GM12878 (cell line): ENCODE measurements at regions not wholly inside any gene's neighbourhood (a gene's known extent, or its start where the extent isn't known, plus 50 kb on each side); places are given as distances from the start of the nearest gene placed in this dataset.

Experiments
- ATAC-seq: fragments of 200-7000 bp; cut with Tn5 transposase; 3 replicates; pipeline ENCODE4 v1.9.1; 2020; ENCODE audit warnings: mild to moderate bottlenecking, moderate library complexity
- BruUV-seq: library from RNA; stranded (reverse); fragments of 400-500 nt; replicated peaks from 2 replicates; lab custom pipeline; 2021; lab: Mats Ljungman, UMichigan
- CTCF ChIA-PET: fragments of 300-600 bp; sonication (Branson Sonifier 250); formaldehyde crosslinking; extraction: SDS; loops from one replicate; lab custom pipeline; 2021; ENCODE audit warnings: inconsistent platforms; lab: Yijun Ruan, JAX
- POLR2A ChIA-PET: fragments of 350-600 bp; formaldehyde crosslinking; extraction: SDS; loops from one replicate; lab custom pipeline; 2021; ENCODE audit warnings: inconsistent platforms; lab: Charles Lee
- RAD21 ChIA-PET: fragments of 300-600 bp; sonication (Branson Sonifier 250); formaldehyde crosslinking; loops from one replicate; lab custom pipeline; 2023; ENCODE audit warnings: antibody characterized with exemption; ENCODE audit not compliant: unreplicated experiment; lab: Charles Lee
- SMC1A ChIA-PET: fragments of 300-600 bp; sonication (Branson Sonifier 250); formaldehyde crosslinking; loops from one replicate; lab custom pipeline; 2023; ENCODE audit not compliant: unreplicated experiment, uncharacterized antibody; lab: Charles Lee
- DNase-seq: peaks from one replicate; pipeline ENCODE4 v3.0.0-alpha.2; 2011; ENCODE audit warnings: low read depth, low spot score
- FAIRE-seq: peaks from 3 replicates; lab custom pipeline; 2011; peaks lifted over from hg19 to GRCh38; lab: Jason Lieb, UNC
- H2AFZ ChIP-seq: 2 replicates; pipeline ENCODE4 v1.6.0; 2011; ENCODE audit warnings: low read depth, low read length, control low read depth; ENCODE audit not compliant: control insufficient read depth
- H3K27ac ChIP-seq: 2 replicates; pipeline ENCODE4 v1.5.1; 2011; ENCODE audit warnings: control low read depth; ENCODE audit not compliant: control insufficient read depth, insufficient read depth
- H3K27me3 ChIP-seq, 2 experiments: replicated peaks in 1 of 2; 2 replicates each; pipeline versions ENCODE4 v1.6.0 to v1.6.1; 2011; ENCODE audit warnings: low read length in 1 of 2; ENCODE audit not compliant: control insufficient read depth in 2 of 2, insufficient read depth in 2 of 2
- H3K36me3 ChIP-seq, 2 experiments: 2 replicates each; pipeline ENCODE4 v1.5.1; 2011; ENCODE audit warnings: low read length in 1 of 2; ENCODE audit not compliant: control insufficient read depth in 2 of 2, insufficient read depth in 2 of 2
- H3K4me1 ChIP-seq: 2 replicates; pipeline ENCODE4 v1.6.1; 2011; ENCODE audit warnings: mild to moderate bottlenecking, low read length, moderate library complexity, mixed read lengths; ENCODE audit not compliant: control insufficient read depth, insufficient read depth
- H3K4me2 ChIP-seq: 2 replicates; pipeline ENCODE4 v1.6.0; 2011; ENCODE audit warnings: control low read depth; ENCODE audit not compliant: control insufficient read depth, insufficient read depth
- H3K4me3 ChIP-seq: fragments of 200-600 bp; sonication (generic); 2 replicates; pipeline ENCODE4 v1.5.1; 2016
- H3K79me2 ChIP-seq: 2 replicates; pipeline ENCODE4 v1.6.0; 2011; ENCODE audit warnings: low read length; ENCODE audit not compliant: control insufficient read depth, insufficient read depth
- H3K9ac ChIP-seq: 2 replicates; pipeline ENCODE4 v1.8.0; 2011; ENCODE audit warnings: low read length, control low read depth, mixed read lengths; ENCODE audit not compliant: control insufficient read depth, insufficient read depth
- H3K9me3 ChIP-seq: replicated peaks from 3 replicates; pipeline ENCODE4 v1.5.1; 2011; ENCODE audit warnings: mild to moderate bottlenecking, low read length; ENCODE audit not compliant: control insufficient read depth, insufficient read depth
- H4K20me1 ChIP-seq: 2 replicates; pipeline ENCODE4 v1.6.0; 2011; ENCODE audit not compliant: control insufficient read depth, insufficient read depth
- ATF2 ChIP-seq: IDR thresholded peaks from 2 replicates; pipeline ENCODE4 v1.6.1; 2012; ENCODE audit warnings: low read length, inconsistent platforms
- BHLHE40 ChIP-seq, 2 experiments: fragments of 450-650 bp in 1 of 2; IDR thresholded peaks; 2 replicates each; pipeline ENCODE4 v1.6.1; 2011 to 2017; ENCODE audit warnings: low read depth in 2 of 2, borderline replicate concordance in 1 of 2, improper control_type of control experiment in 1 of 2, low read length in 1 of 2, mild to moderate bottlenecking in 1 of 2
- BMI1 ChIP-seq: fragments of 450-650 bp; IDR thresholded peaks from 2 replicates; pipeline ENCODE4 v1.6.1; 2016; ENCODE audit warnings: mild to moderate bottlenecking, moderate library complexity, borderline replicate concordance
- CEBPB ChIP-seq, 2 experiments: fragments of 150-350 bp in 1 of 2; IDR thresholded peaks; 2 replicates each; pipeline ENCODE4 v1.6.1; 2012 to 2014; ENCODE audit warnings: low read depth in 2 of 2, low read length in 2 of 2, borderline replicate concordance in 1 of 2, inconsistent platforms in 1 of 2
- CUX1 ChIP-seq: IDR thresholded peaks from 2 replicates; pipeline ENCODE4 v1.6.1; 2012; ENCODE audit warnings: improper control_type of control experiment, low read depth, low read length; ENCODE audit not compliant: insufficient replicate concordance
- ESRRA ChIP-seq: IDR thresholded peaks from 2 replicates; pipeline ENCODE4 v1.6.1; 2012; ENCODE audit warnings: mild to moderate bottlenecking, low read length, improper control_type of control experiment
- KLF5 ChIP-seq: fragments of 450-650 bp; IDR thresholded peaks from 2 replicates; pipeline ENCODE4 v1.6.1; 2014; ENCODE audit warnings: mild to moderate bottlenecking; ENCODE audit not compliant: partially characterized antibody
- SIX5 ChIP-seq: IDR thresholded peaks from 2 replicates; pipeline ENCODE4 v1.6.1; 2011; ENCODE audit warnings: mild to moderate bottlenecking, low read depth, low read length, moderate library complexity; ENCODE audit not compliant: severe bottlenecking
- WGBS: methylation state at CpG from one replicate; pipeline ENCODE4 v1.1.6; 2016; ENCODE audit warnings: low lambda C conversion rate; ENCODE audit not compliant: insufficient replicate concordance, insufficient coverage; ENCODE audit errors: missing lambda C conversion rate; 5-methylcytosine and 5-hydroxymethylcytosine counted together
- in situ Hi-C: fragments of 300-500 bp; cut with MboI; formaldehyde crosslinking; loops from 9 replicates; pipeline ENCODE4 v1.14.3; 2018; ENCODE audit warnings: mixed read lengths
- intact Hi-C: fragments of 100-400 bp; cut with micrococcal nuclease; formaldehyde crosslinking; loops from one replicate; pipeline ENCODE4 v1.14.2; 2022; ENCODE audit not compliant: unreplicated experiment

- no peak for TF ChIP-seq ATF2
Observed at GRCh38 chr14:48107646-48108045, 432.2 kb upstream of the MDGA2 start (continued).

- DNase-seq: no peak
- WGBS: 0% methylated on average over 2 of the region's 2 CpGs
- Histone ChIP-seq H3K27me3 (no peaks in the 10 kb centered on the region), H4K20me1 (no peaks in the 10 kb centered on the region), H3K79me2 (no peaks in the 10 kb centered on the region), H3K4me2 (no peak overlapping the region), H2AFZ (no peak overlapping the region), H3K4me3 (no peak overlapping the region), H3K36me3 (no peaks in the 10 kb centered on the region), H3K9me3 (no peaks in the 10 kb centered on the region)
- BruUV-seq: no TSS peak
- in situ Hi-C loops: no loop called here
- TF ChIP-seq BMI1 (no peak), CEBPB (IDR thresholded peaks at IDR 0.05; ENCODE audit: borderline replicate concordance in 1 of 2, low read depth in 2 of 2, low read length in 2 of 2) (no peak), BHLHE40 (IDR thresholded peaks at IDR 0.05; ENCODE audit: borderline replicate concordance in 1 of 2, low read depth in 2 of 2, low read length in 1 of 2) (no peak), CUX1 (no peak), ESRRA (no peak), SIX5 (no peak), KLF5 (no peak)
- TF ChIP-seq, all 136 proteins: peak for 0
- ChIA-PET SMC1A (no interaction called here), RAD21 (no interaction called here), CTCF (no interaction called here), POLR2A (no interaction called here)
- FAIRE-seq (no peak), ATAC-seq (no peak; the same call in 2 of the 3 replicates)
- no peak overlapping the region for H3K27ac ChIP-seq
- H3K4me1 ChIP-seq: no peaks in the 10 kb centered on the region
- intact Hi-C loops: no loop called here
- H3K9ac ChIP-seq: no peak overlapping the region
Observed at GRCh38 chr14:48096897-48097296, 421.5 kb upstream of the MDGA2 start.
